EL (cell line): ENCODE measurements at regions not wholly inside any gene's neighbourhood (a gene's known extent, or its start where the extent isn't known, plus 50 kb on each side); places are given as distances from the start of the nearest gene placed in this dataset.
"Not testable (repeated sequence)": the region's sequence is repeated elsewhere in the genome, so short reads cannot be mapped to it uniquely, and the experiment has no call there.

ENCODE experiments used
- DNase-seq: peaks from one replicate; pipeline ENCODE4 v3.0.0-alpha.2; 2016

GRCh38 chr13:80675442-80675841, 334.5 kb upstream of the SPRY2 start:
- DNase-seq, result not testable (repeated sequence)

GRCh38 chr13:80671773-80672172, 330.8 kb upstream of the SPRY2 start:
- no peak for DNase-seq

DNA sequence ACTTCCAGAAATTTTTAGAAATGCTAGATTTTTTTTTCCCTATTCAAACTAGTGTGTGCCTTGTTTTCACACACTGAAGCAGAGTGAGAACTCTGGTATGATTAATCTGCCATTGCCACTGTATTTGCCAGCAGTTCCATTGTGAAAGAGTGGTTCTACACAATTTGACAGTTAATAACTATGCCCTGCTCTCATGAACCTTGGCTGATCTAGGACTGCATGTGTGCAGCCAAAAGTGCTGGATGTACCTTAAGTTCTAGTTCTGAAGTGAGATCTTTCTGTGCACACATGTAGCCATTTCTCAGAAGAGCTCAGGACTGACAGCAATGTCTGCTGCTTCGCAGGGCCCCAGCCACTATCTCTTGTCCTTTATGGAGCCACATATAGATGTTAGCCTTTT, 328.2 kb upstream of the SPRY2 start:
- DNase-seq, result no peak

GRCh38 chr13:80668452-80668851, 327.5 kb upstream of the SPRY2 start:
- DNase-seq, result no peak

GRCh38 chr13:80666782-80667552, 326.0 kb upstream of the SPRY2 start:
- DNase-seq, result no peak

GRCh38 chr13:80665792-80666333, 324.9 kb upstream of the SPRY2 start:
- no peak for DNase-seq

DNA sequence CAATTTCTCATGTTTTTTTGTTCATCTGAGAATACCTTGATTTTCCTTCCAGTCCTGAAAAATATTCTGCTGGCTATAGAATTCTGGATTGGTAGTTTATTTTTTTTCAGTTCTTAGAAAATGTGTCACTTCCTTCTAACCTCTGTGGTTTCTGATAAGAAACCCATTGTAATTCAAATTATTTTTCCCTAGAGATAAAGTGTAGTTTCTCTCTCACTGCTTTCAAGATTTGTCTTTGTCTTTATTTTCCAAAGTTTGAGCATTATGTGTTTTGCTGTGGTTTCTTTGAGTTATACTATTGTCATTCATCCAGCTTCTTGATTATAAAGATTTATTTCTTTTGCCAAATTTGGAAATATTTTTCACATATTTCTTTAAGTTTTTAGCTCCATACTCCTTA, 324.0 kb upstream of the SPRY2 start:
- no peak for DNase-seq

- DNase-seq, result no peak
These were observed 322.9 kb upstream of the SPRY2 start for GRCh38 chr13:80663788-80664187.

DNA sequence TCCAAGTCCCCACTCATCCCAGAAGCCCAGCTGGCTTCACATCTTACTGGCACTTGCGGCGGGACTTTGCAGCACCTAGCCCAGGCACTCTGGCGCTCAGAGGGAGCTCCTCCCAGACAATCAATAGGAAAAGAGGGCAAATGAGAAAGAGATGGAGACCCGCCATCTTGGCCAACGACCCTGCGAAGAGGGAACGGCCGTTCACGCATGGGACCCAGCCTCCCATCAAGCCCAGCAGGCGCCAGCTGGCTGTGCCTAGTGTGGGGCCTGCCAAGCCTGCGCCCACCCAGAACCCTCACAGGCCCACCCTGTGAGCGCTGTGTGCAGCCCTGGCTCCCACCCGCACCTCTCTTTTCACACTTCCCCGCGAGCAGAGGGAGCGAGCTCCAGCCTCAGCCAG, 317.8 kb upstream of the SPRY2 start:
- DNase-seq, result no peak

DNA sequence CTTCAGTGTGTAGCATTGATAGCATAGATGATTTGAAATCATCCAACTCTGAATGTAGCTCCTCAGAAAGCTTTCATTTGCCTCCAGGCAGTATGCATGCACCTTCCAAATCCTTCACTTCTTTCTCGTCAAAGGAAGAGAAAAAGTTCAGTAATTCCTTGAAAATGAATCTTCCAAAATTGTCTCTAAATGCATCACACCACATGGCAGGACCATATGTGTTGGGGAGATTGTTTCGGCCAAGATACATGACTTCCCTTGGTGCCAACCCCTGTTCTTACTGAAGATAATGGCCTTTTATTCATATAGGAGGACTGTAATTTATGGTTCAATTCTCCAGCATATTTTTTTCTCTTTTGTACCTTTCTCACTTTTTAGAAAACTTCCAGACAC, 315.6 kb upstream of the SPRY2 start:
- DNase-seq, result no peak

DNA sequence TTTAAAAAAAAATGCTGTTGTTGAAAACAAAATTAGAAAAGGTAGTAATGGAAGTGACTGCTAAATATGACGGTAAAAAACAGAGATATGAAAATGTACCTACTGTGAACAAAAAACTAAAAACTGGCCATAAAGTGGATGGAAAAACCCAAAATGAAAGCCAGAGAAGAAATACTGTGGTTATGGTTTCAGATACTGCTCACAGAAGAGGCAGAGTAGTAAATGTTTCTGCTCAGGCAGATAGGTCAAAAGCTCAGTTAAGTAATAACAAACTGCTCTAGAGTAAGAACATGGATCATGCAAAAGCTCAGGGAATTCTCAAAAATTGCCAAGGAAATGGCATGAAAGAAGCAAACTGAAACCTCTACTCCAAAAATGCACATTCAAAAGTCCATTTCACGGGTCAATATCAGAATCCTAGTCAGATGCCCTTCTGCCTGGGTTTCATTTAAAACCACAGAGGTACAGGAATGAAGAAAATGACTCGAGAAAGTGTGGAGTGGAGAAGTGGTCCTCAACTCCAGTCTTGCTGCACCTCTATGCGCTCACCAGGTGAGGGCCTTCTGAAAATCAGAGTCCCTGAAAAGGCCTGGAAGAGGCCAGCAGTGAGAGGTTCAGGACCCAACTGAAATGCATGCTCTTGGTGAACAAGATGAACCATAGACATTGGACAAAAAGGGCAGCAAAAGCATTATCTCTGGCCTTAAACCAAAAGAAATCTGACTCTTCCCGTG, 315.0 kb upstream of the SPRY2 start:
- no peak for DNase-seq

DNA sequence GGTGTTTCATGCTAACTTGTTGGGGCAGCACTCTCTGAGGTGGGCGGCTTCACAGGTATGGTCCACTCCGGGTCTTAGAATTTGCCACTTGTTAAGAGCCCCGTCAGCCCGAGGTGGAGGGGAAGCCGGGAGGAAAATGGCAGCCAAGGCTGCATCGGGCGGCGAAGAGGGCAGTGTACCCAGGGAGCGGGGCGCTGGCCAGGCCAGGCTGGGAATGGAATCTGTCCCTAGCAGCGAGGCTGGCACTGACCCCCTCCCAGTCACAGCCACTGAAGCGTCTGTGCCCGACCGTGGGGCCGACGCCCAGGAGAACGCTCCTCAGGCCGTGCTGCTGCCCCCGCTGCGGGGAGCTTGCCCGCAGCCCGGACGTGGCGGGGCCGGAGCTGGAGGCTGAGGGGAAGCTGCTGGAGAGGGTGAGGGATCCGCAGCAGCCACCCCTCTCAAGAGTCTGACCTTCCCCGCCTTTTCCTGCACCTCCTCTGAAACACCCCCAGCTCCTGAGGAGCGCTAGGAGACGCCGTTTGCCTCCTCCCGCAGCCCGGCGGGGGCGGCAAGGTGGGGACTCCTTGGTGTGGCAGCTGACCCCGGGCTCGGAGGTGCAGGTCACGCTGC, 313.8 kb upstream of the SPRY2 start:
- DNase-seq, result no peak

DNA sequence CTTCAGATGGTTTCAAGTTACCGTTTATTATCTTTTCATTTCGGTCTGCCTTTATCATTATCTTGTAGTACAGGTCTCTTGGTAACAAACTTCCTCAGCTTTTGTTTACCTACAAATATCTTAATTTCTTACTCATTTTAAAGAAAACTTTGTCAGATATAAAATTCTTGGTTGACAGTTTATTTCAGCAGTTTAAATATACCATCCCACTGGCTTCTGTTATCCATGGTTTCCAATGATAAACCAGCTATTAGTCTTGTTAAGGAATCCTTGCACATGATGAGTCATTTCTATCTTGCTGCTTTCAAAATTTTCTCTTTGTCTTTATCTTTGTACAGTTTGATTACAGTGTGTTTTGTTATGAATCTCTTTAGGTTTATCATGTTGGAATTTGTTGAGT, 308.3 kb upstream of the SPRY2 start:
- DNase-seq, result no peak

GRCh38 chr13:80642641-80643040, 301.7 kb upstream of the SPRY2 start:
- no peak for DNase-seq

DNA sequence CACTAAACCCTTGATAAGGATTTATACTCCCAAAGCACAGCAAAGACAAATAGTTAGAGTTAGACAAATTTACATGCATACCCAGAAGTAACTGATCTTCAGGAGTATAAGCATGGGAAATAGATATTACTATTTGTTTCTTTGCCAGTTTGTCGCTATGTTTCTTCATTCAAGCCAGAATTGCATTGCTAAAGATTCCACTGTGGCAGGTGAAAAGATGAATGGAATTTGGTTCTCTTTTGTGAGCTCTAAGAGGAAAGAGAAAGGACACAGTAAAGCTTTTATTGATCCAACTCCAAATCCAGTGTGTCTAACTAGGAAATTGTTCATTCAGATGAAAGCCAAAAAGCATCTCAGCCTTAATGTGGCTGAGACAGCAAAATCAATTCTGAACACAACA, 292.3 kb upstream of the SPRY2 start:
- no peak for DNase-seq

GRCh38 chr13:80630685-80631121, 289.8 kb upstream of the SPRY2 start:
- no peak for DNase-seq

DNA sequence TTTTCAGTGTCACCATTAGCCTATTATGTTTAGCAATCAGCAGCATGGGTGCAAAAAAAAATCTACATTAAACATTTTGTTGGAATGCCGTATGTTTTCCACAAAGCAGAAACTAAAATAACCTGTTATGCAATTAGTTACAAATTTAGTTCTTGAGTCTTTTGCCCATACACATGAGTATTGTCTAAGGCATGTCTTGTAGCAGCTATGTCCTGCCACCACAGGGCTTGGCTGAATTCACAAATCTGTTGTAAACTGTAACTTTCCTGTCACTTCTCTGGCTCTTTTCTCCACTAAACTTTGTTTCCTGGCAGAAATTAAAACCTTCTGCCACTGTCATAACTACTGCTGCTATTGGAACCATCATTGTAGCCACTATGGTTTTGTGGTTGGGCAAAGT, 277.9 kb upstream of the SPRY2 start:
- no peak for DNase-seq

- no peak for DNase-seq
These were observed 271.9 kb upstream of the SPRY2 start for GRCh38 chr13:80612804-80613203.

DNA sequence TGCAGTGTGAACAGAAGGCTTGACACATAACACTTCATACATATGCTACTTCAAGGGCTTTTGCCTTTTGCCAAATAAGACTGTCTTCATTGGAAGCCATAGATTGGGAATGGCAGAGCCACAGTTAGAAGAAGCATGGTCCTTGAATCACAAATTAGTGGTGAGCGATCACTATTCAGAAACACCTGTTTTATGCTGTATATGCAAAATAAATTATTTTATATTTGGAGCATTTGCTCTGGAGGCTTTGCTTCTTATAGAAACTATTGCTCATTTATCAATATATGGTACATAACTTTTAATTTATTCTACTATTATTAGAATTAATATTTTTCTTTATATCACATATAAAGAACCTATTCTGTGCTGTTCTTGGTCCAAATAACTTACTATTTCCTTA, 270.4 kb upstream of the SPRY2 start:
- DNase-seq, result no peak

DNA sequence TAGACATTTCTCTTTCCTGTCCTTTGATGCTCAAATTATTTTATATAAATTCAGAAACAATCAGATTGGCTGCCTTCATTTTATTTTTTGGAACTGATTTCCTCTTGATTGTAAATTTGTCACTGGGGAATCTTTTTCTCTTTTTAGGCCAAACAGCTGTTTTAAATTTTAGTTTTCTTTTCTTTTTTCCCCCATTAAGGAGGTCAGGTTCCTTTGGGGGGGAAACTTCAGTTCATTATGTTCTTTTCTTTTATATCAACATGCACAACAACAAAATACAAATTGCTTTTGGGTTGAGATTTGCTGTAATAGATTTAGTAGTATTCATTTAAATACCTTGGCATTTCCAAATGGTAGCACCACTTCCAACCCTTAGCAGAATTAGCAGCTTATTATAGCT, 264.8 kb upstream of the SPRY2 start:
- DNase-seq, result no peak

DNA sequence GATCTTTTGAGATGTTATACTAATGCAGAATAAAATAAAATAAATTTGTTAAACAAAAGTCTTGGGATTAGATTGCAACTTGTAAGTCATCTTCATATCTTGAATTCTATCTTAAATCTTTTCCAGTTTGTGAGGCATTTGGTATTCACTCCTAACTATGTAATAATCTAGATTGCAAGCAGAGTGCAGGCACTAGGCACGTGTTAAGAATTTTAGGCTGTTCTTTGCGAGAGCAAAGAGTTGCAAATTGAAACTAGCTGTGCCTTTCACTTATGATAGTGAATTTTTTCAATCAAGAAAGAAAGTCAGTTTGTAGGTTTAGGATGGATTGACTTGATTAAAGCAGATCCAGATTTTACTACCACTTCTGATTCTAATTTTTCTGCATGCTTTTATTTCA, 264.1 kb upstream of the SPRY2 start:
- DNase-seq, result no peak

DNA sequence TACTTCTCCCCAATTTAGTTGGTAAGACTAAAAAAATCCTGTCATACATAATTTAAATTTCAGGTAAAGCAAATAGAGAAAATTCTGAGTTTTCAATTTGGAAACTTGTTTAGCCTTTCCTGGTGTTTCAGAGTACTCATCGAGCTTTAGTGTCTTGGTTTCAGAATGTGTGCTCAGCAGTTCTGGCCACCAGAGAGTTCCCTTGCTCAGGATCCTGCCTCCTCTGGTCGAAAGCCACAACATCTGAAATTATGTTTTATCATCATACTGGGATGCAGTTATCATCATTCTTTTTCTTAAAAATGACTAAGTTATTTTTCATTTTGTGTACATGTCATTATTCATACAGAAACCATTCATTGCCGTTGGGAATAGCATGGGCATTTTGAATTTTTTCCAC, 263.2 kb upstream of the SPRY2 start:
- DNase-seq, result no peak

DNA sequence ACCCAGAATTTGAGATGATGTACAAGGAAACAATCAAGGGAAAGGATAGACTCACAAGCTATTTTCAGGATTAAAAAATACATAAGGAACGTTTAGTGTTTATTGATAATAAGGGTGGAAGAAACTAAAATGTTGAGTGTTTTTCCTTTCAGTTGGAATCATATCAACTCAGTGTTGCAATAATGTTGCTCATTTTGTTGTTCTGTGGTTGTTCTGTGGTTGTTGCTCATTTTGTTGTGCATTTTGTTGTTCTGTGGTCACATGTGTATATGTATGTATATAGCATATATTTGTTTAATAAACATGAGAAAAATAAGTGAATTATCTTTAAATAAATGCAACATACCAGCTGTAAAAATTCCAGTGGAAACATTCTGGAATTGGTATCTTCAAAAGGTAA, 262.4 kb upstream of the SPRY2 start:
- DNase-seq, result no peak

- no peak for DNase-seq
These were observed 258.8 kb upstream of the SPRY2 start for GRCh38 chr13:80599765-80600164.
